ENCODE measurements at regions not wholly inside any gene's neighbourhood (a gene's known extent, or its start where the extent isn't known, plus 50 kb on each side); places are given as distances from the start of the nearest gene placed in this dataset.

GRCh38 chr20:48153523-48153922 lies 368.2 kb upstream of the SULF2 start:
- H3K4me3 ChIP-seq: no peak overlapping the region
- DNase-seq (peak in 2 of 4 donors; percentile 5 to 12), ATAC-seq (no peak)
- peaks cover 0 to 12% of the 10 kb centered on the region in 2 donors for H3K27me3 ChIP-seq
- peaks cover 0 to 13% of the 10 kb centered on the region in 2 donors for H3K9me3 ChIP-seq
- H3K36me3 ChIP-seq: no peaks in the 10 kb centered on the region
- no peak overlapping the region for H3K27ac ChIP-seq
- TF ChIP-seq CTCF (IDR thresholded peaks at IDR 0.05): no peak
- no peaks in the 10 kb centered on the region for H3K4me1 ChIP-seq
- intact Hi-C loops (cut with DNase I): no loop called here

- peaks cover 0 to 12% of the 10 kb centered on the region in 2 donors for H3K27me3 ChIP-seq
- peak in 1 of 4 donors; percentile 10 for DNase-seq
- no peak for TF ChIP-seq CTCF (IDR thresholded peaks at IDR 0.05)
- H3K27ac ChIP-seq: no peak overlapping the region
- H3K4me3 ChIP-seq: no peak overlapping the region
- H3K9me3 ChIP-seq: peaks cover 0 to 13% of the 10 kb centered on the region in 2 donors
- H3K36me3 ChIP-seq: no peaks in the 10 kb centered on the region
- H3K4me1 ChIP-seq: no peaks in the 10 kb centered on the region
- intact Hi-C loops (cut with DNase I): no loop called here
- no peak for ATAC-seq
Measured at GRCh38 chr20:48153103-48153502, 367.8 kb upstream of the SULF2 start.

- H3K27me3 ChIP-seq: peaks cover 0 to 12% of the 10 kb centered on the region in 2 donors
- no peak for TF ChIP-seq CTCF (IDR thresholded peaks at IDR 0.05)
- ATAC-seq (no peak), DNase-seq (peak in 1 of 4 donors; percentile 7)
- H3K27ac ChIP-seq: no peak overlapping the region
- intact Hi-C loops (cut with DNase I): no loop called here
- H3K4me1 ChIP-seq: no peaks in the 10 kb centered on the region
- no peaks in the 10 kb centered on the region for H3K9me3 ChIP-seq
- no peaks in the 10 kb centered on the region for H3K36me3 ChIP-seq
- no peak overlapping the region for H3K4me3 ChIP-seq
Measured at GRCh38 chr20:48150568-48150967, 365.3 kb upstream of the SULF2 start.

GRCh38 chr20:48149902-48150301 lies 364.6 kb upstream of the SULF2 start:
- no peak for ATAC-seq
- no peak for TF ChIP-seq CTCF (IDR thresholded peaks at IDR 0.05)
- no peak overlapping the region for H3K27ac ChIP-seq
- no peaks in the 10 kb centered on the region for H3K4me1 ChIP-seq
- peak in 1 of 4 donors; percentile 9 for DNase-seq
- no peak overlapping the region for H3K4me3 ChIP-seq
- intact Hi-C loops (cut with DNase I): no loop called here
- H3K36me3 ChIP-seq: no peaks in the 10 kb centered on the region
- H3K9me3 ChIP-seq: no peaks in the 10 kb centered on the region
- H3K27me3 ChIP-seq: peaks cover 0 to 7% of the 10 kb centered on the region in 2 donors

- Histone ChIP-seq H3K36me3 (no peaks in the 10 kb centered on the region), H3K9me3 (no peaks in the 10 kb centered on the region), H3K4me1 (no peaks in the 10 kb centered on the region), H3K4me3 (no peak overlapping the region), H3K27ac (no peak overlapping the region), H3K27me3 (peaks cover 0 to 7% of the 10 kb centered on the region in 2 donors)
- ATAC-seq: no peak
- intact Hi-C loops (cut with DNase I): no loop called here
- peak in 1 of 4 donors; percentile 16 for DNase-seq
- no peak for TF ChIP-seq CTCF (IDR thresholded peaks at IDR 0.05)
Measured at GRCh38 chr20:48148916-48149672, 363.8 kb upstream of the SULF2 start.
